GM23248 (cell line): ENCODE measurements at regions not wholly inside any gene's neighbourhood (a gene's known extent, or its start where the extent isn't known, plus 50 kb on each side); places are given as distances from the start of the nearest gene placed in this dataset.

Experiments used
- DNase-seq: peaks from one replicate; pipeline ENCODE4 v3.0.0-alpha.2; 2015
- H2AFZ ChIP-seq: fragments of 200-600 bp; sonication (generic); 2 replicates; pipeline ENCODE4 v1.6.1; 2016; ENCODE audit warnings: antibody characterized with exemption
- H3F3A ChIP-seq: fragments of 200-600 bp; sonication (generic); 2 replicates; pipeline ENCODE4 v1.6.1; 2016; ENCODE audit warnings: mild to moderate bottlenecking, antibody characterized with exemption, mixed run types; ENCODE audit not compliant: insufficient read depth
- H3K27ac ChIP-seq: fragments of 200-600 bp; sonication (generic); 2 replicates; pipeline ENCODE4 v1.5.1; 2016; ENCODE audit warnings: mild to moderate bottlenecking
- H3K27me3 ChIP-seq: fragments of 200-600 bp; sonication (generic); replicated peaks from 2 replicates; pipeline ENCODE4 v1.6.1; 2016; ENCODE audit warnings: mild to moderate bottlenecking; ENCODE audit not compliant: insufficient read depth
- H3K36me3 ChIP-seq: fragments of 200-600 bp; sonication (generic); 2 replicates; pipeline ENCODE4 v1.6.1; 2016; ENCODE audit warnings: low read depth, mild to moderate bottlenecking
- H3K4me1 ChIP-seq: fragments of 200-600 bp; sonication (generic); 2 replicates; pipeline ENCODE4 v1.6.1; 2016; ENCODE audit warnings: mild to moderate bottlenecking; ENCODE audit not compliant: insufficient read depth
- H3K4me2 ChIP-seq: fragments of 200-600 bp; sonication (generic); one replicate; pipeline ENCODE4 v1.6.1; 2016; ENCODE audit warnings: mild to moderate bottlenecking; ENCODE audit not compliant: unreplicated experiment
- H3K4me3 ChIP-seq: fragments of 200-600 bp; sonication (generic); 2 replicates; pipeline ENCODE4 v1.5.1; 2016; ENCODE audit warnings: mild to moderate bottlenecking
- H3K79me2 ChIP-seq: fragments of 200-600 bp; sonication (generic); 2 replicates; pipeline ENCODE4 v1.6.1; 2016; ENCODE audit warnings: mild to moderate bottlenecking; ENCODE audit not compliant: insufficient read depth
- H3K9ac ChIP-seq: fragments of 200-600 bp; sonication (generic); 2 replicates; pipeline ENCODE4 v1.6.1; 2016; ENCODE audit warnings: mild to moderate bottlenecking
- H3K9me2 ChIP-seq: fragments of 200-600 bp; sonication (generic); 2 replicates; pipeline ENCODE4 v1.6.1; 2016; ENCODE audit warnings: mixed run types, mild to moderate bottlenecking, moderate library complexity; ENCODE audit not compliant: insufficient read depth
- H3K9me3 ChIP-seq: fragments of 200-600 bp; sonication (generic); one replicate; pipeline ENCODE4 v1.6.1; 2017; ENCODE audit warnings: low read depth
- H4K20me1 ChIP-seq: fragments of 200-600 bp; sonication (generic); 2 replicates; pipeline ENCODE4 v1.6.0; 2016; ENCODE audit not compliant: insufficient read depth
- EZH2 ChIP-seq: fragments of 200-600 bp; sonication (generic); IDR thresholded peaks from 2 replicates; pipeline ENCODE4 v1.6.1; 2018; ENCODE audit warnings: antibody characterized with exemption, mild to moderate bottlenecking; ENCODE audit not compliant: insufficient read depth, poor library complexity, severe bottlenecking
- EZH2phosphoT487 ChIP-seq: fragments of 200-600 bp; sonication (generic); IDR thresholded peaks from 2 replicates; pipeline ENCODE4 v1.6.1; 2018; ENCODE audit warnings: antibody characterized with exemption, moderate library complexity, mild to moderate bottlenecking, low read depth; ENCODE audit not compliant: insufficient read depth
- WGBS, 2 experiments: methylation state at CpG; one replicate each; pipeline ENCODE4 v1.1.6; 2015 to 2017; ENCODE audit warnings: low lambda C conversion rate in 2 of 2, low coverage in 1 of 2; ENCODE audit errors: missing lambda C conversion rate in 2 of 2; 5-methylcytosine and 5-hydroxymethylcytosine counted together
- in situ Hi-C: fragments of 300-500 bp; cut with MboI; formaldehyde crosslinking; loops from 2 replicates; pipeline ENCODE4 v1.15.0; 2020

GRCh38 chr13:106985481-106985880, 417.5 kb upstream of the ARGLU1 start:
- Histone ChIP-seq H4K20me1 (no peaks in the 10 kb centered on the region), H2AFZ (no peak overlapping the region), H3K4me2 (no peak overlapping the region), H3K27ac (no peak overlapping the region), H3K27me3 (no peaks in the 10 kb centered on the region), H3F3A (no peaks in the 10 kb centered on the region), H3K9ac (no peak overlapping the region), H3K79me2 (no peaks in the 10 kb centered on the region), H3K9me2 (no peaks in the 10 kb centered on the region), H3K36me3 (no peaks in the 10 kb centered on the region), H3K4me1 (no peaks in the 10 kb centered on the region), H3K4me3 (no peak overlapping the region), H3K9me3 (no peaks in the 10 kb centered on the region)
- no peak for TF ChIP-seq EZH2phosphoT487
- TF ChIP-seq EZH2: no peak
- DNase-seq: no peak
- 28% methylated on average over 3 of the region's 3 CpGs for WGBS, 2 experiments
- in situ Hi-C loops: no loop called here

- in situ Hi-C loops: no loop called here
- TF ChIP-seq EZH2phosphoT487 (no peak), EZH2 (no peak)
- Histone ChIP-seq H3K79me2 (no peaks in the 10 kb centered on the region), H3K9ac (no peak overlapping the region), H3K4me3 (no peak overlapping the region), H3K4me1 (no peaks in the 10 kb centered on the region), H3K9me2 (no peaks in the 10 kb centered on the region), H3K4me2 (no peak overlapping the region), H3K27me3 (no peaks in the 10 kb centered on the region), H3K9me3 (no peaks in the 10 kb centered on the region), H3K36me3 (no peaks in the 10 kb centered on the region), H2AFZ (no peak overlapping the region), H3F3A (no peaks in the 10 kb centered on the region), H3K27ac (no peak overlapping the region), H4K20me1 (no peaks in the 10 kb centered on the region)
- WGBS, 2 experiments: 0 to 2% methylated on average over 2 of the region's 2 CpGs
- DNase-seq: no peak
Measured at GRCh38 chr13:106981051-106981450, 413.1 kb upstream of the ARGLU1 start.

- no peak overlapping the region for H3K9ac ChIP-seq
- H3K4me1 ChIP-seq: no peaks in the 10 kb centered on the region
- H3K9me3 ChIP-seq: no peaks in the 10 kb centered on the region
- no peak for DNase-seq
- in situ Hi-C loops: no loop called here
- H3K27me3 ChIP-seq: no peaks in the 10 kb centered on the region
- H3K4me3 ChIP-seq: no peak overlapping the region
- TF ChIP-seq EZH2 (no peak), EZH2phosphoT487 (no peak)
- H3K27ac ChIP-seq: no peak overlapping the region
- no peak overlapping the region for H3K4me2 ChIP-seq
- 36 to 43% methylated on average over 1 of the region's 1 CpG for WGBS, 2 experiments
- no peaks in the 10 kb centered on the region for H3K79me2 ChIP-seq
- H3K9me2 ChIP-seq: no peaks in the 10 kb centered on the region
- H4K20me1 ChIP-seq: no peaks in the 10 kb centered on the region
- H3K36me3 ChIP-seq: no peaks in the 10 kb centered on the region
- H3F3A ChIP-seq: no peaks in the 10 kb centered on the region
- H2AFZ ChIP-seq: no peak overlapping the region
Measured at GRCh38 chr13:106967391-106967790, 399.5 kb upstream of the ARGLU1 start.

GRCh38 chr13:106963151-106963550, 395.2 kb upstream of the ARGLU1 start:
- no peaks in the 10 kb centered on the region for H3K36me3 ChIP-seq
- no peaks in the 10 kb centered on the region for H3K79me2 ChIP-seq
- no peak overlapping the region for H3K27ac ChIP-seq
- H3K9ac ChIP-seq: no peak overlapping the region
- in situ Hi-C loops: no loop called here
- H4K20me1 ChIP-seq: no peaks in the 10 kb centered on the region
- H3K4me2 ChIP-seq: no peak overlapping the region
- no peak overlapping the region for H3K4me3 ChIP-seq
- H2AFZ ChIP-seq: no peak overlapping the region
- no peak for TF ChIP-seq EZH2phosphoT487
- TF ChIP-seq EZH2: no peak
- no peaks in the 10 kb centered on the region for H3F3A ChIP-seq
- 8 to 9% methylated on average over 2 of the region's 2 CpGs for WGBS, 2 experiments
- no peaks in the 10 kb centered on the region for H3K4me1 ChIP-seq
- no peaks in the 10 kb centered on the region for H3K9me2 ChIP-seq
- H3K27me3 ChIP-seq: no peaks in the 10 kb centered on the region
- no peak for DNase-seq
- H3K9me3 ChIP-seq: no peaks in the 10 kb centered on the region

- Histone ChIP-seq H3F3A (no peaks in the 10 kb centered on the region), H3K9me3 (no peaks in the 10 kb centered on the region), H3K27ac (no peak overlapping the region), H3K36me3 (no peaks in the 10 kb centered on the region), H4K20me1 (no peaks in the 10 kb centered on the region), H3K4me3 (no peak overlapping the region), H3K27me3 (no peaks in the 10 kb centered on the region), H3K9me2 (no peaks in the 10 kb centered on the region), H3K4me1 (no peaks in the 10 kb centered on the region), H2AFZ (no peak overlapping the region), H3K9ac (no peak overlapping the region), H3K79me2 (no peaks in the 10 kb centered on the region), H3K4me2 (no peak overlapping the region)
- in situ Hi-C loops: no loop called here
- DNase-seq: no peak
- TF ChIP-seq EZH2 (no peak), EZH2phosphoT487 (no peak)
- WGBS, 2 experiments: 4% methylated on average over 2 of the region's 2 CpGs
Measured at GRCh38 chr13:106961651-106962050, 393.7 kb upstream of the ARGLU1 start.
